ENCODE measurements at regions not wholly inside any gene's neighbourhood (a gene's known extent, or its start where the extent isn't known, plus 50 kb on each side); places are given as distances from the start of the nearest gene placed in this dataset.

DNA sequence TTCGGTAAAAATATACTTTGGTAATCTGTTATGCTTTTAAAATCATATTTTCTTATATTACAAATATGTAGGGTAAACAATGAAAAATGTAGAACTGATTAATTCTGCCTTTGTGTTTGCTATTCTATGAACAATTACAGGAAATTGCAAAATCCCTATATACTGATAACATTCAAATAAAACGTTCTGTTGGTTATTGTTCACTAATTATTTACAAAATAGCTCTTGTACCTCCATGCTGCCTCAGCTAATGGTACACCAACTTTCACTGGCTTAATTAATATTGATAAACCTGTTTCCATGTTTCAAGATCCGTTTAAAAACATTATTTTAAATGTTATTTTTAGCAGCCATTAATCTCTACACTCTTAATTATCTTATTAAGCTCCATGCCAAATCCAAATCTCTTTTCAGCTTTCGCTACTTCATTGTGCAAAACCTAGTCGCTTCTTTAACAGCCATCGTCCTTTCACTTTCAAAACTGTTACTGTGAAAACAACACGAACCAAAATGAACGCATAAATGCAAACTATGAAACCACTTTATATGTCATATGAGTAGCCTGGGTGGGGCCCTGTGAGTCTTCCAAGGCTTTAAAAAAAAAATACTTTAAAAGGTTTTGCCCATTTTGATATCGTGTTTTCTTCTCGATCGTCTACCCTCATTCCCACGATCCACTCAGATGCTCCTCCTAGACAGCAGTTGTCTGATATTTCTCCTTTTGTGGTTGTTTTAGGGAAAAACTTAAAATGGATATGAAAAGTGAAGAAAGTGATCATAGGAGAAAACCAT, 807.1 kb downstream of the USP25 start:
- DNase-seq = no peak
- Mint-ChIP-seq H3K4me3 (ENCODE audit: unreplicated experiment) (peak overlapping the region; percentile 61), H3K36me3 (ENCODE audit: insufficient read depth, unreplicated experiment) (no peaks in the 10 kb centered on the region), H3K27me3 (ENCODE audit: insufficient read depth, unreplicated experiment) (peaks cover 6% of the 10 kb centered on the region), H3K9me3 (ENCODE audit: unreplicated experiment) (no peaks in the 10 kb centered on the region), H3K4me1 (ENCODE audit: low read depth, unreplicated experiment) (peaks cover 6% of the 10 kb centered on the region), H3K27ac (ENCODE audit: unreplicated experiment) (no peak overlapping the region)
- H3K36me3 ChIP-seq (ENCODE audit: control insufficient read depth, insufficient read depth, low read length) = no peaks in the 10 kb centered on the region
- H3K9me3 ChIP-seq = no peaks in the 10 kb centered on the region
- no peaks in the 10 kb centered on the region for H3K27me3 ChIP-seq (replicated peaks; ENCODE audit: control insufficient read depth, insufficient read depth, low read length)
- POLR2A ChIA-PET = no interaction called here
- H3K4me1 ChIP-seq = no peaks in the 10 kb centered on the region
- no peak overlapping the region for H3K4me3 ChIP-seq (ENCODE audit: low read depth, low read length)
- CTCF ChIA-PET = no interaction called here
- no TSS peak for BruUV-seq (replicated peaks)
- intact Hi-C loops (cut with micrococcal nuclease; ENCODE audit: unreplicated experiment) = no loop called here
- TF ChIP-seq, protein P1, sequence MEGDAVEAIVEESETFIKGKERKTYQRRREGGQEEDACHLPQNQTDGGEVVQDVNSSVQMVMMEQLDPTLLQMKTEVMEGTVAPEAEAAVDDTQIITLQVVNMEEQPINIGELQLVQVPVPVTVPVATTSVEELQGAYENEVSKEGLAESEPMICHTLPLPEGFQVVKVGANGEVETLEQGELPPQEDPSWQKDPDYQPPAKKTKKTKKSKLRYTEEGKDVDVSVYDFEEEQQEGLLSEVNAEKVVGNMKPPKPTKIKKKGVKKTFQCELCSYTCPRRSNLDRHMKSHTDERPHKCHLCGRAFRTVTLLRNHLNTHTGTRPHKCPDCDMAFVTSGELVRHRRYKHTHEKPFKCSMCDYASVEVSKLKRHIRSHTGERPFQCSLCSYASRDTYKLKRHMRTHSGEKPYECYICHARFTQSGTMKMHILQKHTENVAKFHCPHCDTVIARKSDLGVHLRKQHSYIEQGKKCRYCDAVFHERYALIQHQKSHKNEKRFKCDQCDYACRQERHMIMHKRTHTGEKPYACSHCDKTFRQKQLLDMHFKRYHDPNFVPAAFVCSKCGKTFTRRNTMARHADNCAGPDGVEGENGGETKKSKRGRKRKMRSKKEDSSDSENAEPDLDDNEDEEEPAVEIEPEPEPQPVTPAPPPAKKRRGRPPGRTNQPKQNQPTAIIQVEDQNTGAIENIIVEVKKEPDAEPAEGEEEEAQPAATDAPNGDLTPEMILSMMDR (IDR thresholded peaks at IDR 0.05; ENCODE audit: insufficient read depth in 1 of 2, low read depth in 1 of 2, low read length in 1 of 2, severe bottlenecking in 1 of 2, unreplicated experiment in 1 of 2) = no peak

DNA sequence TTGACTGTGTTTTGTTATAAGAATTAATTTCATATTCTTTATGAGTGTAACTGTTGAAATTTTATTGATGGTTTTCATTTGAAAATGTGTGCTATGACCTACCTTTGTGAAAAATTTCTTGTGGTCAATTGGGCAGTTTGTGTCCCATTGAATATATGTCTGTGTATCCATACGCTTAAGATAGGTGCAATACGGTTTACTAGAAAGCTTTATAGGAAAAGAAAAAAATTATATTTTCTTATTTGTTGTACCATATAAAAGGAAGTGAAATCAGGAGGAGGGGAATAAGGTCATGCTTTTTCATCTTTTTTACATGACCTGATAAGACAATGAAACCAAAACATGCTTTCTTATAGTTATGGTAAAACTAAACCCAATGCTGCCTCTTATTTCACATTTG, 807.7 kb downstream of the USP25 start:
- ChIA-PET POLR2A (no interaction called here), CTCF (no interaction called here)
- Mint-ChIP-seq H3K4me3 (ENCODE audit: unreplicated experiment) (peak overlapping the region; percentile 61), H3K36me3 (ENCODE audit: insufficient read depth, unreplicated experiment) (no peaks in the 10 kb centered on the region), H3K4me1 (ENCODE audit: low read depth, unreplicated experiment) (peaks cover 6% of the 10 kb centered on the region), H3K27ac (ENCODE audit: unreplicated experiment) (no peak overlapping the region), H3K27me3 (ENCODE audit: insufficient read depth, unreplicated experiment) (peaks cover 5% of the 10 kb centered on the region), H3K9me3 (ENCODE audit: unreplicated experiment) (no peaks in the 10 kb centered on the region)
- no peak for DNase-seq
- no peaks in the 10 kb centered on the region for H3K27me3 ChIP-seq (replicated peaks; ENCODE audit: control insufficient read depth, insufficient read depth, low read length)
- no peaks in the 10 kb centered on the region for H3K4me1 ChIP-seq
- no peak overlapping the region for H3K4me3 ChIP-seq (ENCODE audit: low read depth, low read length)
- H3K36me3 ChIP-seq (ENCODE audit: control insufficient read depth, insufficient read depth, low read length) = no peaks in the 10 kb centered on the region
- TF ChIP-seq, protein P1 (IDR thresholded peaks at IDR 0.05; ENCODE audit: insufficient read depth in 1 of 2, low read depth in 1 of 2, low read length in 1 of 2, severe bottlenecking in 1 of 2, unreplicated experiment in 1 of 2) = no peak
- intact Hi-C loops (cut with micrococcal nuclease; ENCODE audit: unreplicated experiment) = no loop called here
- H3K9me3 ChIP-seq = no peaks in the 10 kb centered on the region
- no TSS peak for BruUV-seq (replicated peaks)

DNA sequence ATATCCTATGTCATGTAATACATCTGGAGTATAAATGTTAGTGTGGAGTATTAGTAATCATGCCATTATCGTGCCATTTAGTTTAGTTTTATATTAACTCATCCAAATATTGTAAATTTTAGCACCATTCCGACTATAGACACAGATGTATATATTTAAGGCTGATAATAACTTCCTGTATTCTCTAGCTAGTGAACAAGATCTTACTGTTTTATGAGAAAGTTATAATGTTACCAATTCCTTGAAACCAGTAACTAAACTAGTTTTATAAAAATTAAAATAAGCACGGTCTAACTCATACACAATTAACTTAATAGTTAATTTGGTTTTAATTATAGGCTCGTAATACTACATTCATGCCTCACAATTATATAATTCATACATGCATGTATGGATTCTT, 808.6 kb downstream of the USP25 start:
- Histone ChIP-seq H3K4me3 (ENCODE audit: low read depth, low read length) (no peak overlapping the region), H3K9me3 (no peaks in the 10 kb centered on the region), H3K27me3 (replicated peaks; ENCODE audit: control insufficient read depth, insufficient read depth, low read length) (no peaks in the 10 kb centered on the region), H3K36me3 (ENCODE audit: control insufficient read depth, insufficient read depth, low read length) (no peaks in the 10 kb centered on the region), H3K4me1 (no peaks in the 10 kb centered on the region)
- Mint-ChIP-seq H3K4me1 (ENCODE audit: low read depth, unreplicated experiment) (peaks cover 6% of the 10 kb centered on the region), H3K9me3 (ENCODE audit: unreplicated experiment) (no peaks in the 10 kb centered on the region), H3K27me3 (ENCODE audit: insufficient read depth, unreplicated experiment) (peaks cover 5% of the 10 kb centered on the region), H3K27ac (ENCODE audit: unreplicated experiment) (no peak overlapping the region), H3K36me3 (ENCODE audit: insufficient read depth, unreplicated experiment) (no peaks in the 10 kb centered on the region), H3K4me3 (ENCODE audit: unreplicated experiment) (no peak overlapping the region)
- intact Hi-C loops (cut with micrococcal nuclease; ENCODE audit: unreplicated experiment) = no loop called here
- TF ChIP-seq, protein P1 (IDR thresholded peaks at IDR 0.05; ENCODE audit: insufficient read depth in 1 of 2, low read depth in 1 of 2, low read length in 1 of 2, severe bottlenecking in 1 of 2, unreplicated experiment in 1 of 2) = no peak
- POLR2A ChIA-PET = no interaction called here
- DNase-seq = no peak
- CTCF ChIA-PET = no interaction called here
- no TSS peak for BruUV-seq (replicated peaks)
